PC-3 (cell line): ENCODE measurements at regions not wholly inside any gene's neighbourhood (a gene's known extent, or its start where the extent isn't known, plus 50 kb on each side); places are given as distances from the start of the nearest gene placed in this dataset.

Experiments used
- ATAC-seq: fragments of 200-7000 bp; cut with Tn5 transposase; 2 replicates; pipeline ENCODE4 v1.9.1; 2020; ENCODE audit warnings: mild to moderate bottlenecking, moderate library complexity
- BruUV-seq: library from RNA; stranded (reverse); fragments of 400-500 nt; replicated peaks from 2 replicates; lab custom pipeline; 2021; lab: Mats Ljungman, UMichigan
- CTCF ChIA-PET: fragments of 300-600 bp; sonication (Branson Sonifier 250); formaldehyde crosslinking; loops from one replicate; lab custom pipeline; 2022; ENCODE audit warnings: antibody characterized with exemption; lab: Charles Lee
- POLR2A ChIA-PET: fragments of 300-600 bp; sonication (Branson Sonifier 250); formaldehyde crosslinking; loops from one replicate; lab custom pipeline; 2022; ENCODE audit warnings: antibody characterized with exemption; ENCODE audit not compliant: unreplicated experiment; lab: Charles Lee
- DNase-seq: peaks from one replicate; pipeline ENCODE4 v3.0.0-alpha.2; 2015
- H2AFZ ChIP-seq: fragments of 300-600 bp; sonication (generic); 2 replicates; pipeline ENCODE4 v1.6.0; 2016; ENCODE audit warnings: antibody characterized with exemption, low read length
- H3F3A ChIP-seq: fragments of 300-600 bp; sonication (generic); one replicate; pipeline ENCODE4 v1.6.0; 2017; ENCODE audit warnings: antibody characterized with exemption, low read length, control low read depth, mild to moderate bottlenecking; ENCODE audit not compliant: unreplicated experiment
- H3K27ac ChIP-seq: fragments of 300-600 bp; sonication (generic); 2 replicates; pipeline ENCODE4 v1.5.1; 2016; ENCODE audit warnings: mild to moderate bottlenecking, low read length
- H3K27me3 ChIP-seq: fragments of 300-600 bp; sonication (generic); 2 replicates; pipeline ENCODE4 v1.6.1; 2016; ENCODE audit warnings: low read length, mixed read lengths
- H3K36me3 ChIP-seq: fragments of 300-600 bp; sonication (generic); 2 replicates; pipeline ENCODE4 v1.6.1; 2016; ENCODE audit warnings: low read depth, mixed run types, low read length, mixed read lengths
- H3K4me1 ChIP-seq: fragments of 300-600 bp; sonication (generic); 2 replicates; pipeline ENCODE4 v1.5.1; 2016; ENCODE audit warnings: low read length; ENCODE audit not compliant: insufficient read depth
- H3K4me2 ChIP-seq: fragments of 300-600 bp; sonication (generic); 2 replicates; pipeline ENCODE4 v1.6.0; 2016; ENCODE audit warnings: low read length
- H3K4me3 ChIP-seq: fragments of 300-600 bp; sonication (generic); 2 replicates; pipeline ENCODE4 v1.5.1; 2016; ENCODE audit warnings: mild to moderate bottlenecking, low read length, mixed read lengths
- H3K79me2 ChIP-seq: fragments of 300-600 bp; sonication (generic); 2 replicates; pipeline ENCODE4 v1.6.1; 2017; ENCODE audit warnings: low read length, mixed read lengths
- H3K9ac ChIP-seq: fragments of 300-600 bp; sonication (generic); 2 replicates; pipeline ENCODE4 v1.6.0; 2016; ENCODE audit warnings: mild to moderate bottlenecking, low read length
- H3K9me2 ChIP-seq: fragments of 300-600 bp; sonication (generic); replicated peaks from 2 replicates; pipeline ENCODE4 v1.6.1; 2016; ENCODE audit warnings: mixed run types, low read length, mixed read lengths
- H3K9me3 ChIP-seq: fragments of 300-600 bp; sonication (generic); 2 replicates; pipeline ENCODE4 v1.6.1; 2016; ENCODE audit warnings: low read length, mixed read lengths
- H4K20me1 ChIP-seq: fragments of 300-600 bp; sonication (generic); 2 replicates; pipeline ENCODE4 v1.6.1; 2016; ENCODE audit warnings: low read length, mixed read lengths
- CTCF ChIP-seq: fragments of 300-600 bp; sonication (generic); conservative IDR thresholded peaks from 2 replicates; pipeline ENCODE4 v1.5.1; 2017; ENCODE audit warnings: antibody characterized with exemption, low read depth, mild to moderate bottlenecking, low read length
- EZH2 ChIP-seq: fragments of 300-600 bp; sonication (generic); IDR thresholded peaks from one replicate; pipeline ENCODE4 v1.6.1; 2017; ENCODE audit warnings: antibody characterized with exemption, mild to moderate bottlenecking, low read length; ENCODE audit not compliant: unreplicated experiment
- EZH2phosphoT487 ChIP-seq: fragments of 300-600 bp; sonication (generic); IDR thresholded peaks from 2 replicates; pipeline ENCODE4 v1.6.1; 2018; ENCODE audit warnings: mild to moderate bottlenecking, antibody characterized with exemption, low read length, borderline replicate concordance
- intact Hi-C: fragments of 100-400 bp; cut with micrococcal nuclease; formaldehyde crosslinking; loops from 2 replicates; pipeline ENCODE4 v1.9.0; 2023

- H3K27ac ChIP-seq = no peak overlapping the region
- H3K9ac ChIP-seq = no peak overlapping the region
- H4K20me1 ChIP-seq = no peaks in the 10 kb centered on the region
- CTCF ChIA-PET = no interaction called here
- no peak overlapping the region for H3K4me2 ChIP-seq
- H3K9me3 ChIP-seq = no peaks in the 10 kb centered on the region
- H3K9me2 ChIP-seq = no peaks in the 10 kb centered on the region
- TF ChIP-seq EZH2phosphoT487 (no peak), EZH2 (no peak), CTCF (no peak)
- POLR2A ChIA-PET = no interaction called here
- BruUV-seq = no TSS peak
- no peaks in the 10 kb centered on the region for H3K36me3 ChIP-seq
- no peaks in the 10 kb centered on the region for H3F3A ChIP-seq
- no peak overlapping the region for H2AFZ ChIP-seq
- DNase-seq = no peak
- no peak for ATAC-seq
- no peaks in the 10 kb centered on the region for H3K4me1 ChIP-seq
- H3K4me3 ChIP-seq = no peak overlapping the region
- no peaks in the 10 kb centered on the region for H3K27me3 ChIP-seq
- intact Hi-C loops = no loop called here
- H3K79me2 ChIP-seq = no peaks in the 10 kb centered on the region
Observed at GRCh38 chrX:65883556-65883955, 156.3 kb downstream of the VSIG4 start.

GRCh38 chrX:65879977-65880799, 159.7 kb downstream of the VSIG4 start:
- BruUV-seq = no TSS peak
- H3K4me2 ChIP-seq = no peak overlapping the region

More at GRCh38 chrX:65879977-65880799, 159.7 kb downstream of the VSIG4 start:
- Histone ChIP-seq H3K9me2 (no peaks in the 10 kb centered on the region), H3K27ac (no peak overlapping the region), H3K36me3 (no peaks in the 10 kb centered on the region), H3F3A (no peaks in the 10 kb centered on the region), H3K9ac (no peak overlapping the region), H3K9me3 (no peaks in the 10 kb centered on the region), H3K27me3 (no peaks in the 10 kb centered on the region), H3K79me2 (no peaks in the 10 kb centered on the region), H3K4me1 (no peaks in the 10 kb centered on the region), H4K20me1 (no peaks in the 10 kb centered on the region), H2AFZ (no peak overlapping the region), H3K4me3 (no peak overlapping the region)
- TF ChIP-seq EZH2phosphoT487 (no peak), EZH2 (no peak), CTCF (no peak)
- ChIA-PET POLR2A (no interaction called here), CTCF (no interaction called here)
- ATAC-seq (no peak), DNase-seq (no peak)
- intact Hi-C loops = no loop called here
